ENCODE measurements at regions not wholly inside any gene's neighbourhood (a gene's known extent, or its start where the extent isn't known, plus 50 kb on each side); places are given as distances from the start of the nearest gene placed in this dataset.

- TF ChIP-seq CTCF (IDR thresholded peaks at IDR 0.05) = no peak
- TF ChIP-seq POLR2A (IDR thresholded peaks at IDR 0.05) = no peak
These were observed 131.6 kb downstream of the DLL1 start for GRCh38 chr6:170159022-170159965.

Measured in testis (tissue), 2 donors.